Dermis microvascular lymphatic vessel endothelial cell (primary cell): ENCODE measurements at regions not wholly inside any gene's neighbourhood (a gene's known extent, or its start where the extent isn't known, plus 50 kb on each side); places are given as distances from the start of the nearest gene placed in this dataset.

Experiments
- DNase-seq, 2 donors: peaks; one replicate each; pipeline versions ENCODE4 v3.0.0 to v3.0.0-alpha.2; 2010; ENCODE audit warnings: low read depth in 2 of 2

GRCh38 chr3:5613599-5613998, 426.1 kb downstream of the EDEM1 start:
- no peak for DNase-seq

- DNase-seq: no peak
Observed at GRCh38 chr3:5616873-5617272, 429.4 kb downstream of the EDEM1 start.

GRCh38 chr3:5618170-5618569, 430.7 kb downstream of the EDEM1 start:
- DNase-seq: no peak

GRCh38 chr3:5630406-5630805, 442.9 kb downstream of the EDEM1 start:
- no peak for DNase-seq

GRCh38 chr3:5633960-5634359, 446.5 kb downstream of the EDEM1 start:
- DNase-seq: no peak

GRCh38 chr3:5634411-5634810, 446.9 kb downstream of the EDEM1 start:
- no peak for DNase-seq

- no peak for DNase-seq
Observed at GRCh38 chr3:5635746-5636145, 448.2 kb downstream of the EDEM1 start.

GRCh38 chr3:5638550-5638949, 451.0 kb downstream of the EDEM1 start:
- DNase-seq: no peak

GRCh38 chr3:5644773-5645670, 457.5 kb downstream of the EDEM1 start:
- DNase-seq: no peak

- DNase-seq: no peak
Observed at GRCh38 chr3:5645692-5646410, 458.3 kb downstream of the EDEM1 start.

- no peak for DNase-seq
Observed at GRCh38 chr3:5650303-5650702, 462.8 kb downstream of the EDEM1 start.

GRCh38 chr3:5651351-5651750, 463.8 kb downstream of the EDEM1 start:
- no peak for DNase-seq

GRCh38 chr3:5653426-5654143, 466.1 kb downstream of the EDEM1 start:
- DNase-seq: no peak

- no peak for DNase-seq
Observed at GRCh38 chr3:5657106-5657505, 469.6 kb downstream of the EDEM1 start.

GRCh38 chr3:5663601-5664000, 476.1 kb downstream of the EDEM1 start:
- no peak for DNase-seq

- no peak for DNase-seq
Observed at GRCh38 chr3:5666455-5666854, 478.9 kb downstream of the EDEM1 start.

- DNase-seq: no peak
Observed at GRCh38 chr3:5673521-5673920, 486.0 kb downstream of the EDEM1 start.

- no peak for DNase-seq
Observed at GRCh38 chr3:5675319-5675718, 487.8 kb downstream of the EDEM1 start.

- no peak for DNase-seq
Observed at GRCh38 chr3:5677555-5677954, 490.0 kb downstream of the EDEM1 start.

GRCh38 chr3:5678248-5678647, 490.7 kb downstream of the EDEM1 start:
- no peak for DNase-seq

- DNase-seq: no peak
Observed at GRCh38 chr3:5678844-5679243, 491.3 kb downstream of the EDEM1 start.

GRCh38 chr3:5687230-5687629, 499.7 kb downstream of the EDEM1 start:
- no peak for DNase-seq
